OCI-LY7 (cell line): ENCODE measurements at regions not wholly inside any gene's neighbourhood (a gene's known extent, or its start where the extent isn't known, plus 50 kb on each side); places are given as distances from the start of the nearest gene placed in this dataset.

Experiments
- CTCF ChIP-seq: fragments of 200-600 bp; sonication (generic); conservative IDR thresholded peaks from 2 replicates; pipeline ENCODE4 v1.5.1; 2014; ENCODE audit warnings: mild to moderate bottlenecking, antibody characterized with exemption, low read length, moderate library complexity, mixed read lengths
- EZH2phosphoT487 ChIP-seq: fragments of 200-600 bp; sonication (generic); IDR thresholded peaks from 2 replicates; pipeline ENCODE4 v1.6.1; 2018; ENCODE audit warnings: low read depth, borderline replicate concordance, mild to moderate bottlenecking, mixed run types, antibody characterized with exemption, low read length, moderate library complexity, mixed read lengths

- TF ChIP-seq EZH2phosphoT487 (no peak), CTCF (no peak)
Observed at GRCh38 chr1:72634946-72635345, 352.6 kb upstream of the NEGR1 start.
